HG03039 (cell line): ENCODE measurements at regions not wholly inside any gene's neighbourhood (a gene's known extent, or its start where the extent isn't known, plus 50 kb on each side); places are given as distances from the start of the nearest gene placed in this dataset.
A peak's percentile ranks its signal among the peaks of the same experiment; 100 is the strongest.

ENCODE experiments used
- ATAC-seq: cut with Tn5 transposase; IDR thresholded peaks from one replicate; pipeline ENCODE4 v1.9.1; 2021; ENCODE audit warnings: mild to moderate bottlenecking, moderate library complexity; ENCODE audit not compliant: unreplicated experiment

DNA sequence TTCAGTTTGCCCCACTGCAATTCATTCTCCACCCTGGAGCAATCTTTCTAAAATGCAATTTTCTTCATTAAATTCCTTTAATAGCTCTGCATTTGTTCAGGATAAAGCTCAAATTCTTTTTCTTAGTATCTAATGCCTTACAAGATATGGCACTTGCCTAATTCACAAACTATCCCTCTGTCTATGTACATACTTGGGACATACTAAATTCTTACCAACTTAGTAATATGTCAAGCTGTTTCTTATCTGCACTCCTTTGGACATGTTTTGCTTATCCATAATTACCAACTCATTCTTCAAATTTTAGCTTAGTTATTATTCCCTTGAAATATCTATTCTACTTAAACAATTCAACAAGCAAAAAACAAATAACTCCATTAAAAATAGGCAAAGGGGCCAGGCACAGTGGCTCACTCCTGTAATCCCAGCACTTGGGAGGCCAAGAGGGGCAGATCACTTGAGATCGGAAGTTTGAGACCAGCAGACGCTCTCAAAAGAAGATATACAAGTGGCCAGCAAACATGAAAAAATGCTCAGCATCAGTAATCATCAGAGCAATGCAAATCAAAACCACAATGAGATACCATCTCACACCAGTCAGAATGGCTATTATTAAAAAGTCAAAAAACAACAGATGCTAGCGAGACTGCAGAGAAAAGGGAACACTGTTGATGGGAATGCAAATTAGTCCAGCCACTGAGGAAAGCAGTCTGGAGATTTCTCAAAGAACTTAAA lies 96.9 kb downstream of the FAM76B start:
- no peak for ATAC-seq

- no peak for ATAC-seq
Measured at GRCh38 chr11:95690100-95690499, 99.5 kb downstream of the FAM76B start.

- no peak for ATAC-seq
Measured at GRCh38 chr11:95688501-95689222, 100.9 kb downstream of the FAM76B start.

DNA sequence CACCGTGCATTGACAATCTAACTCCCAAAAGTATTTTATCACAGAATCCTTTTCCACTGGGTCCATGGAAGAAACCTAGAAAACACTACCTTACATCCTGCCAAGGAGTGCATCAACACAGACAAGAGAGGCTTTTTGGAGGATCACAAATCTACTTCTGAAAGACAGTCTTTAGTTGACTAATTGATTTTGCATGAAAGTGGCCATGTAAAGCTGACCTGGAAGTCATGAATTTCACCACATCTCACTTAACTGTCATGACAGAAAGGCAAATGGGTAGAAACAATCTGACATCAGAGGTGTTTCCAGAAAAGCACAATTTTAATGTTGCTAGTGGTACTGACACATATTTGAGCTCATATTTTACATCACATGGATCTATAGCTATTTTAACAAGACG lies 101.6 kb downstream of the FAM76B start:
- no peak for ATAC-seq

- no peak for ATAC-seq
Measured at GRCh38 chr11:95686265-95686664, 103.3 kb downstream of the FAM76B start.

- ATAC-seq = no peak
Measured at GRCh38 chr11:95684701-95685100, 104.9 kb downstream of the FAM76B start.

DNA sequence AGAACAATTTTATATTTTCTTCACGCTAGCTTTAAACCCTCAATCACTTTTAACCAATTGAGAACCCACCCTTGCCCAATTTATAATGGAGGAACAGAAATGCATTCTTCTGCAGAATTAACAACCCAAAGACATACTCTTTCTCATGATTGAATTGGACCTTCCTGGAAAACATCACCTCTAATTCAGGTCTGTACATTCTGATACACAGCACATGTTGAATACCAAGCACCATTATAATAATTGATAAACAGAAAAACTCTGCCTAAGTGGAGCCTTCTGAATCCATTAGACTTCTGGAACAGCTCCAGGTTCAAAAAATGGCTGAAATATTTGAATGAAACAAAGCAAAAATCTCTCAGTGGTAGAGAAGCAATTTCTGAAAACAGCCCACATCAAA lies 105.4 kb downstream of the FAM76B start:
- no peak for ATAC-seq

DNA sequence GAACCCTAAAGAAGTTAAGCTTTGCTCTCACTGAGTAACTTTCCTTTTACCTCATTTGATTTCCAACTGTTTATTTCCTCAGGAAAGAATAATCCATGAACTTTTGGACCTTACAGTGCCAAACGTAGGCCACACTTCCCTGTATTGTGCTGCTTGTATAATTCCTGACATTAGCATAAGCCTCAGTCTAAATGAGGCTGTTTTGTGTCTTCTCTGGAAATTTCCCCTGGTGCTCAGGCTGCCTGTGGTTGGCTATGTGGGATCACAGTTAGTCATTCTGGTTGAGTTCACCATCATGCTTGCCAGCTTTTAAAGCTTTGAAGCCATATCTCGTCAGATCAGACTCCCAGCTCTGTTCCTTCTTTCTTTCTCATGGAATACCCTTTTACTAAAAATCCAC lies 107.0 kb downstream of the FAM76B start:
- no peak for ATAC-seq

DNA sequence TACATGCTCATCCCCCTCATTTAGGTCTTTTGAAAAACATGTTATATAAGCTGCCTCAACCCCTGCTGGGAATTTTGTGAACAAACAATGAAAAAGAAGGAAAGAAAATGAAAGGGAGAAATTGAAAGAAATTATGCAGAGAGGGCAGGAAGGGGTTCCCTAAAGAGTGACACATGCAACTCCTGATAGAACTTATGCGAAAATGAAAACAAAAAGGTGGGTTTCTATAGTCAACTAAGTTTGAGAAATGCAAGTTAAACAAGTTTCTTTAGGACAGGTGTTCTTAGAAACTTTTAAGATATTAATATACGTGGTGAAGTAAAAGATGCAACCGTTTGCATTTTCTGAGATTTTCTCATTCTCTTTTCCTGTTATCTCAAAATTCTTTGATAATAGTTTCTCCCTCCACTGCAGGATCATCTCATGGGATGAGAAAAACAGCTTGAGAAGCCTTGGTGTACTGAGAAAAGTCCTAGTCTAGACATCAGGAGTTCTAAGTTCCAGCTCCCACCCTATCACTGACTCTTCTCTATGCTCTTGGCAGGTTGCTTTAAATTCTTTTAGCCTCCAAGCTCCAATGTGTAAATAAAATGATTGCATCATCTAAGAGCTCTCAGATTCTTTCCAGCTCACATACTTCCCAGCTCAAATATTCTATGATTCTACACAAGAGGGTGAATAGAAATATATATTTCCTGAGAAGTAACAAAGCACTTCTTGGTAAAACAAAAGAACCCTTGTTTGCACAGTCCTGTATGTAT lies 109.2 kb downstream of the FAM76B start:
- peak; percentile 76 for ATAC-seq

DNA sequence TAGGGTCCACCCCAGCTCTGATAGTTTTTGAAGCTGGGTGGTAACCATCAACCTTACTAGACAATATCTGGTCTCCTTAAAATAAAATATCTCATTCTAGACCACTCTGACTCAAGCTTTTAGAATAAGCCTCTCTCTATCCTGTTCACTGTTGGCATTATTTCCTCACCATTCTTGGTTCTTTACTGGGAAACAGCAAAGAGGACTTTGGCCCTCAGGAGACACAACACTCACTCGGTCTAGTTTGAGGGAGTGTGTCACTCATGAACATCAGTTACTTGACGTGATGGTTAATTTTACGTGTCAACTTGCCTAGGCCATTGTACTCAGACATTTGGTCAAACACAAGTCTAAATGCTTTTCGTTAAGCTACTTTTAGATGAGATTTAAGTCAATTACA lies 110.6 kb downstream of the FAM76B start:
- no peak for ATAC-seq

- no peak for ATAC-seq
Measured at GRCh38 chr11:95676308-95676707, 113.3 kb downstream of the FAM76B start.

DNA sequence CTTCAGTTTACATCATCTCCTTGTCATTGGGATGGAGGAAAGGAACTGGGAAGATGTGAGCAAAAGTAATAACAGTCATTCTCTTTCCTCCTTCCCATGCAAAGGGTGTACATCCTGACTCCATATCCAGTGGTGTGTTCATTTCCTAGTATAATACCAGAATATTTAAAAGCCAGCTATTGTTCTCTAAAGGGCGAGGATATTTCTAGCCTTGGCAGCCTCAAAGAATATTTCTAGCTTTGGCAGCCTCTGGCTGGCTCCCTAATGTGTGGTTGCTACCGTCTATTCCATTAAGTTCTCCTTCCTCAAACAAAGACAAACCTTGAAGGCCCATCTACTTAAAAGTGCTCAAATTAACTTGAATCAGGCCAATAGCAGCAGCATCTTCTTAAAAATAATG lies 114.0 kb downstream of the FAM76B start:
- no peak for ATAC-seq

DNA sequence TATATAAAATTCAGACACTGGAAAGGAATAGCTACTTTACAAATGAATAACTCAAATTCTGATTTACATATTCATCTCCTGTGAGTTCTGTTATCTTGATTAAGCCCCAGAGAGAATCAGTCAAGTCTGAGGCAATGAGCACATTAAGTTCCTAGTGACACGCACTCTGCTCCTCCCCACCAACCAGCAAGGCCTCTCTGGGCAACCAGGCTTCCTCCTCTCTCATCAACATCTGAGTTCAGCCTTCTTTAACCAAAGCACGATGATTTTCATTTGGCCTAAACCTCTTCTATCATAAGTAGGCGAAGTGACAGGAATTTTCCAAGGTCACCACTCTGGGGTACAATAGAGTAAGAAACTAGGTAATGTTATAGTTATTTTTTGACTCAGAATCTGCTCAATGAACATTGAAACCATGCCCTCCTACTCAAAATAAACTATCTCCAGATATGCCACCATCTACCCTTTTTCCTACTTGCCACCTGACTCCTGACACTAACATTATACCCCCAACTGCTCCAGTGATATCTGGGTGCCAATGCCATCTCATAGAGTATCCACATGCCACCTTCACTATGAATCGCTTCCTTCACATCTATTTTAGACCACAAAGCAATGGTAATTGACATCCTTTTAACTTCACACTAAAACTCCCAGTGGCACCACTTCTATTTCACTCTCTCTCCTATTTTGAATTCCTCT lies 114.8 kb downstream of the FAM76B start:
- no peak for ATAC-seq

DNA sequence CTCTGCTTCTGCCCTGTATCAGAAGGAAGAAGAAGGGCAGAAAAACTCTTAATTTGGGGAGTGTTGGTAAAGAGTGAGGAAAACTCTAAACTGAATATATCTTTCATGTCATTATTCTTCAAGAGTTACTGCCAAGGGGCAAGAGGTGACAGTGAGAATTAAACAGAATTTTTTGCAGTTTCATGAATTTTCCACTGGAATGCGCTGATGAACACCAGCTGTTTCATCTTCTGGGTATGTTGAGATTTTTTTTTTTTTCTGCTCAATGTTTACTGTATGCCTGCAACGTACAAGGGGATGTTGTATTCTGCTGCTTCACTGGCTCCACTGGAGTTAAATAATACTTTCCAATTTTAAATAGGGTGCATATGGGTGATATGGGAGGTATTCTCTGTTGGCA lies 117.8 kb downstream of the FAM76B start:
- no peak for ATAC-seq

- ATAC-seq = no peak
Measured at GRCh38 chr11:95668131-95668530, 121.5 kb downstream of the FAM76B start.

DNA sequence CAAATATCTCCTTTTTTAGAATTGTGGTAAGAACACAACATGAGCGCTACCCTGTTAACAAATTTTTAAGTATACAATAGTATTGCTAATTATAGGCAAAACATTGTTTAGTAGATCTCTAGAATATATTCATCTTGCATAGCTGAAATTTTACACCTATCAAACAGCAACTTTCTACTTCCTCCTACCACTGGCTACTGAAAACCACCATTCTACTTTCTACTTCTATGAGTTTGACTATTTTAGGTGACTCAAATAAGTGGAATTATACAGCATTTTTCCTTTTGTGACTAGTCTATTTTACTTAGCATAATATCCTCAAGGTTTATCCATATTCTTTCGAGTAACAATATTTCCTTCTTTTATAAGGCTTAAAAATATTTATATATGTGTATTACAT lies 128.4 kb downstream of the FAM76B start:
- no peak for ATAC-seq

DNA sequence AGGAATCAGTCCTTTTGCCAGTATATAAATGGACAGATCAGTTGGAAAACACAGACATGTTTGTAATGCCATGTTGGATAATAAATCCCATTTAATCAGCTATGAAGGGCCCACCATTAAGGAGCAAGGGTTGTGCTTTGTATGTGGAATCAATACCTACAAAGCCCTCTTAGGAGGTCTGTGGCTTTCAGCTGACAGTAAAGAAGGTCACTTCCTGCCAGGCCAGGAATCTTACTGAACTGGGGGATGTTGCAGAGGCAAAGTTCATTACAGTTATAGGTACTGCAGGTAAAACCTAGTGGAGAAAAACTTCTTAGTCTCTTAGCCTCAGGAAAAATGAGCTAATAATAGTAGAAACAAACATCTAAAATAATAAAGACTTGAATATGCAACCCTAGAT lies 129.5 kb downstream of the FAM76B start:
- ATAC-seq = no peak

- no peak for ATAC-seq
Measured at GRCh38 chr11:95659088-95659487, 130.5 kb downstream of the FAM76B start.

DNA sequence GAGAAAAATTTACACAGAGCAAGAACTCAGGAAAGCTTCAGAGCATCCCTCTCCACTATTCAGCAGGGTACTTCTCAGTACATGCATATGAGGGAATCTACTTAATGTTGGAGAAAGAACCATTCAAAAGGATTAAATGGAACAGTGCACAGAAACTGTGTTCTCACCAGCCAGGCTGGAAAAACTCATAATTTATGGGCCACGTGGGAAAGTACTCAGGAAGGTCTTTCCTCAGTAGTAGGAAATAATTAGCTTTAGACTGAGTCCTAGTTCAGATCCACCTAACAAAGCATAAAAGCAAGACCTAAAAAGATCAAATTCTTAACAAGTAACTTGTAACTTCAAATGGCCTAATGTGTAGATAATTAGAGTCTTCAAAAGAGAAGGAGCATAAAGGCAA lies 134.0 kb downstream of the FAM76B start:
- ATAC-seq = no peak

GRCh38 chr11:95653680-95654079 lies 135.9 kb downstream of the FAM76B start:
- ATAC-seq = no peak

- no peak for ATAC-seq
Measured at GRCh38 chr11:95653099-95653498, 136.5 kb downstream of the FAM76B start.
